ENCODE measurements at regions not wholly inside any gene's neighbourhood (a gene's known extent, or its start where the extent isn't known, plus 50 kb on each side); places are given as distances from the start of the nearest gene placed in this dataset.

DNA sequence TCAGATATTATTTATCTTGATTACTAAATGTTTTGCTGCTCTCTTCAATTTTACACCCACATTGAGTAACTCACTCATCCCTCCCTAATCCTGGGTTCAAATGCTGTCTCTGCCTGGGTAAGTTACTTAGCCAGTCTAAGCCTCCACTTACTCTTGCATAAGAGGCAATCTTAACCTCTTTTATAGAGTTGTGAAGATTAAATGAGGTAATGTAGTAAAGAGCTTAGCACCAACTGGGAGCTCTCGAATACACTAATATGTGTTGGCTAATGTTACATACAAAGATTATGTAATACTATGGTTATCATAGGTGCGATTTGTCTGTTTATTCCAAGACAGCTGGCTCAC is 134.4 kb upstream of the STMND1 start (continued):
- TF ChIP-seq, protein P1, sequence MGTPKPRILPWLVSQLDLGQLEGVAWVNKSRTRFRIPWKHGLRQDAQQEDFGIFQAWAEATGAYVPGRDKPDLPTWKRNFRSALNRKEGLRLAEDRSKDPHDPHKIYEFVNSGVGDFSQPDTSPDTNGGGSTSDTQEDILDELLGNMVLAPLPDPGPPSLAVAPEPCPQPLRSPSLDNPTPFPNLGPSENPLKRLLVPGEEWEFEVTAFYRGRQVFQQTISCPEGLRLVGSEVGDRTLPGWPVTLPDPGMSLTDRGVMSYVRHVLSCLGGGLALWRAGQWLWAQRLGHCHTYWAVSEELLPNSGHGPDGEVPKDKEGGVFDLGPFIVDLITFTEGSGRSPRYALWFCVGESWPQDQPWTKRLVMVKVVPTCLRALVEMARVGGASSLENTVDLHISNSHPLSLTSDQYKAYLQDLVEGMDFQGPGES (IDR thresholded peaks at IDR 0.05; ENCODE audit: low read depth, low read length), result no peak
- no peak for TF ChIP-seq RCOR1 (IDR thresholded peaks at IDR 0.05; ENCODE audit: low read length)

GRCh38 chr6:16966791-16967469 is 134.9 kb upstream of the STMND1 start:
- no peak for TF ChIP-seq USF1 (IDR thresholded peaks at IDR 0.05; ENCODE audit: borderline replicate concordance, low read depth)
- TF ChIP-seq MAX (IDR thresholded peaks at IDR 0.05; ENCODE audit: low read depth), result no peak
- TF ChIP-seq CHD2 (IDR thresholded peaks at IDR 0.05; ENCODE audit: low read length, partially characterized antibody), result no peak
- TF ChIP-seq SIN3A (IDR thresholded peaks at IDR 0.05; ENCODE audit: borderline replicate concordance, low read depth, low read length), result no peak
- TF ChIP-seq, protein P2, sequence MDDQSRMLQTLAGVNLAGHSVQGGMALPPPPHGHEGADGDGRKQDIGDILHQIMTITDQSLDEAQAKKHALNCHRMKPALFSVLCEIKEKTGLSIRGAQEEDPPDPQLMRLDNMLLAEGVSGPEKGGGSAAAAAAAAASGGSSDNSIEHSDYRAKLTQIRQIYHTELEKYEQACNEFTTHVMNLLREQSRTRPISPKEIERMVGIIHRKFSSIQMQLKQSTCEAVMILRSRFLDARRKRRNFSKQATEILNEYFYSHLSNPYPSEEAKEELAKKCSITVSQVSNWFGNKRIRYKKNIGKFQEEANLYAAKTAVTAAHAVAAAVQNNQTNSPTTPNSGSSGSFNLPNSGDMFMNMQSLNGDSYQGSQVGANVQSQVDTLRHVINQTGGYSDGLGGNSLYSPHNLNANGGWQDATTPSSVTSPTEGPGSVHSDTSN (IDR thresholded peaks at IDR 0.05), result peak; percentile 64
- no peak for TF ChIP-seq MEF2A (IDR thresholded peaks at IDR 0.05; ENCODE audit: borderline replicate concordance, low read depth)
- no peak for TF ChIP-seq RFX5 (IDR thresholded peaks at IDR 0.05; ENCODE audit: low read length)
- no peak for TF ChIP-seq JUND (IDR thresholded peaks at IDR 0.05)
- no peak for TF ChIP-seq GATA2 (CRISPR knock-in tag; IDR thresholded peaks at IDR 0.05)
- Histone ChIP-seq H3K79me2 (ENCODE audit: insufficient read depth) (no peaks in the 10 kb centered on the region), H3K4me3 (ENCODE audit: low read depth in 2 of 2, low read length in 1 of 2) (no peak overlapping the region), H2AFZ (ENCODE audit: low read depth) (no peak overlapping the region), H3K4me1 (ENCODE audit: control insufficient read depth in 1 of 2, insufficient read depth in 2 of 2, low read depth in 1 of 2, low read length in 1 of 2) (peaks cover 5 to 26% of the 10 kb centered on the region in 2 experiments), H3K27ac (ENCODE audit: low read depth in 2 of 2, low read length in 1 of 2) (no peak overlapping the region), H3K9me2 (no peaks in the 10 kb centered on the region), H3K9me3 (no peaks in the 10 kb centered on the region), H3F3A (replicated peaks; ENCODE audit: insufficient read depth) (peaks cover 1% of the 10 kb centered on the region), H3K9ac (no peak overlapping the region), H3K27me3 (ENCODE audit: insufficient read depth) (no peaks in the 10 kb centered on the region), H3K36me3 (replicated peaks in 1 of 2; ENCODE audit: control insufficient read depth in 1 of 2, insufficient read depth in 2 of 2, low read length in 1 of 2) (no peaks in the 10 kb centered on the region), H3K4me2 (no peak overlapping the region), H4K20me1 (ENCODE audit: insufficient read depth) (no peaks in the 10 kb centered on the region)
- CTCF ChIA-PET, result interaction anchor here (1.0 to 4.7 kb wide), 5 partner anchors 12 to 456 kb away, joined by 3 to 48 read pairs (median 10); partner anchors contain the start of gene ATXN1
- POLR2A ChIA-PET, result no interaction called here
- WGBS (ENCODE audit: low lambda C conversion rate), result 80% methylated on average over 5 of the region's 5 CpGs
- no peak for DNase-seq

- H3K4me2 ChIP-seq, result no peak overlapping the region
- H3F3A ChIP-seq (replicated peaks; ENCODE audit: insufficient read depth), result peaks cover 4% of the 10 kb centered on the region
- ChIA-PET POLR2A (no interaction called here), CTCF (interaction anchor here (0.7 to 4.8 kb wide), 31 partner anchors 7 to 586 kb away, joined by 3 to 48 read pairs (median 5); partner anchors contain the start of gene ATXN1)
- no peaks in the 10 kb centered on the region for H3K9me2 ChIP-seq
- no peak overlapping the region for H3K4me3 ChIP-seq (ENCODE audit: low read depth in 2 of 2, low read length in 1 of 2)
- no peak overlapping the region for H3K27ac ChIP-seq (ENCODE audit: low read depth in 2 of 2, low read length in 1 of 2)
- no peaks in the 10 kb centered on the region for H3K27me3 ChIP-seq (ENCODE audit: insufficient read depth)
- no peaks in the 10 kb centered on the region for H4K20me1 ChIP-seq (ENCODE audit: insufficient read depth)
- no peak for DNase-seq
- no peak overlapping the region for H3K9ac ChIP-seq
- peaks cover 5 to 34% of the 10 kb centered on the region in 2 experiments for H3K4me1 ChIP-seq (ENCODE audit: control insufficient read depth in 1 of 2, insufficient read depth in 2 of 2, low read depth in 1 of 2, low read length in 1 of 2)
- H3K79me2 ChIP-seq (ENCODE audit: insufficient read depth), result no peaks in the 10 kb centered on the region
- 84% methylated on average over 8 of the region's 8 CpGs for WGBS (ENCODE audit: low lambda C conversion rate)
- no peaks in the 10 kb centered on the region for H3K36me3 ChIP-seq (replicated peaks in 1 of 2; ENCODE audit: control insufficient read depth in 1 of 2, insufficient read depth in 2 of 2, low read length in 1 of 2)
- no peak overlapping the region for H2AFZ ChIP-seq (ENCODE audit: low read depth)
- no peaks in the 10 kb centered on the region for H3K9me3 ChIP-seq
- TF ChIP-seq FOSL2 (IDR thresholded peaks at IDR 0.05; ENCODE audit: borderline replicate concordance, low read depth) (0 out of 2 replicates have a peak, but pooled peaks have one; percentile 20), JUND (IDR thresholded peaks at IDR 0.05) (no peak), NRF1 (IDR thresholded peaks at IDR 0.05; ENCODE audit: low read depth, low read length) (no peak), USF2 (IDR thresholded peaks at IDR 0.05; ENCODE audit: borderline replicate concordance, low read depth, low read length) (no peak), TCF12 (IDR thresholded peaks at IDR 0.05) (no peak), CHD2 (IDR thresholded peaks at IDR 0.05; ENCODE audit: low read length, partially characterized antibody) (no peak), ELF1 (IDR thresholded peaks at IDR 0.05) (no peak), SIN3A (IDR thresholded peaks at IDR 0.05; ENCODE audit: borderline replicate concordance, low read depth, low read length) (no peak), FOXM1 (IDR thresholded peaks at IDR 0.05; ENCODE audit: low read depth) (no peak)
- TF ChIP-seq, protein P2 (IDR thresholded peaks at IDR 0.05), result no peak
- TF ChIP-seq, protein P3, sequence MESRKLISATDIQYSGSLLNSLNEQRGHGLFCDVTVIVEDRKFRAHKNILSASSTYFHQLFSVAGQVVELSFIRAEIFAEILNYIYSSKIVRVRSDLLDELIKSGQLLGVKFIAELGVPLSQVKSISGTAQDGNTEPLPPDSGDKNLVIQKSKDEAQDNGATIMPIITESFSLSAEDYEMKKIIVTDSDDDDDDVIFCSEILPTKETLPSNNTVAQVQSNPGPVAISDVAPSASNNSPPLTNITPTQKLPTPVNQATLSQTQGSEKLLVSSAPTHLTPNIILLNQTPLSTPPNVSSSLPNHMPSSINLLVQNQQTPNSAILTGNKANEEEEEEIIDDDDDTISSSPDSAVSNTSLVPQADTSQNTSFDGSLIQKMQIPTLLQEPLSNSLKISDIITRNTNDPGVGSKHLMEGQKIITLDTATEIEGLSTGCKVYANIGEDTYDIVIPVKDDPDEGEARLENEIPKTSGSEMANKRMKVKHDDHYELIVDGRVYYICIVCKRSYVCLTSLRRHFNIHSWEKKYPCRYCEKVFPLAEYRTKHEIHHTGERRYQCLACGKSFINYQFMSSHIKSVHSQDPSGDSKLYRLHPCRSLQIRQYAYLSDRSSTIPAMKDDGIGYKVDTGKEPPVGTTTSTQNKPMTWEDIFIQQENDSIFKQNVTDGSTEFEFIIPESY (IDR thresholded peaks at IDR 0.05; ENCODE audit: borderline replicate concordance, low read depth), result no peak
Measured at GRCh38 chr6:16965689-16966088, 136.2 kb upstream of the STMND1 start.
